A673 (cell line): ENCODE measurements at regions not wholly inside any gene's neighbourhood (a gene's known extent, or its start where the extent isn't known, plus 50 kb on each side); places are given as distances from the start of the nearest gene placed in this dataset.

Experiments used
- EZH2 ChIP-seq: fragments of 200-600 bp; sonication (generic); IDR thresholded peaks from 2 replicates; pipeline ENCODE4 v1.6.1; 2017; ENCODE audit warnings: borderline replicate concordance, low read depth, mild to moderate bottlenecking, mixed read lengths, antibody characterized with exemption, low read length; ENCODE audit not compliant: poor library complexity, severe bottlenecking
- TF ChIP-seq, protein P1 (sequence below): fragments of 300-800, 200-600 bp; sonication (generic); conservative IDR thresholded peaks from 2 replicates; pipeline ENCODE4 v1.5.1; 2017; ENCODE audit warnings: low read depth, mild to moderate bottlenecking, antibody characterized with exemption, low read length, moderate library complexity, mixed read lengths

DNA sequence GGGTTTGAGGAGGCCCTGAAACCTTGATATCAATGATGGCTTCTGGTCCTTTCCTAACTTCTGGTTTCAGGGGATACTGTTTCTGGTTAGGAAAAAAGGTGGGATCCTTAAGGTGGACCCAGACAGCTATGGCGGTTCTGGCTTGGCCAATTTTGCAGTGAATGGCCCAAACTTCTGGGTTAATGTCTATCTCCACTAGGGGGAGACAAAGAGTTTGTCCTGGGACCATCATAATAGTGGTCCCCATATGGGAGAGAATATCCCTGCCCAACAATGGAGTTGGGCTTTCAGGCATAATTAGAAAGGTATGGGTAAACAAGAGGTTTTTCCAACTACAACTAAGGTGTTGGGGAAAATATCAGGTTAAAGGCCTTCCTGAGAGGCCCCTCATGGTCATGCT is 273.5 kb downstream of the CALCRL start:
- TF ChIP-seq, protein P1, sequence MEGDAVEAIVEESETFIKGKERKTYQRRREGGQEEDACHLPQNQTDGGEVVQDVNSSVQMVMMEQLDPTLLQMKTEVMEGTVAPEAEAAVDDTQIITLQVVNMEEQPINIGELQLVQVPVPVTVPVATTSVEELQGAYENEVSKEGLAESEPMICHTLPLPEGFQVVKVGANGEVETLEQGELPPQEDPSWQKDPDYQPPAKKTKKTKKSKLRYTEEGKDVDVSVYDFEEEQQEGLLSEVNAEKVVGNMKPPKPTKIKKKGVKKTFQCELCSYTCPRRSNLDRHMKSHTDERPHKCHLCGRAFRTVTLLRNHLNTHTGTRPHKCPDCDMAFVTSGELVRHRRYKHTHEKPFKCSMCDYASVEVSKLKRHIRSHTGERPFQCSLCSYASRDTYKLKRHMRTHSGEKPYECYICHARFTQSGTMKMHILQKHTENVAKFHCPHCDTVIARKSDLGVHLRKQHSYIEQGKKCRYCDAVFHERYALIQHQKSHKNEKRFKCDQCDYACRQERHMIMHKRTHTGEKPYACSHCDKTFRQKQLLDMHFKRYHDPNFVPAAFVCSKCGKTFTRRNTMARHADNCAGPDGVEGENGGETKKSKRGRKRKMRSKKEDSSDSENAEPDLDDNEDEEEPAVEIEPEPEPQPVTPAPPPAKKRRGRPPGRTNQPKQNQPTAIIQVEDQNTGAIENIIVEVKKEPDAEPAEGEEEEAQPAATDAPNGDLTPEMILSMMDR = peak; percentile 73
- no peak for TF ChIP-seq EZH2
